Activated CD8-positive, alpha-beta memory T cell treated with anti-CD3 and anti-CD28 coated beads, Interleukin-2, amount 50 U/mL, for 4 hours (primary cell): ENCODE measurements at regions not wholly inside any gene's neighbourhood (a gene's known extent, or its start where the extent isn't known, plus 50 kb on each side); places are given as distances from the start of the nearest gene placed in this dataset.
"Not testable (repeated sequence)": the region's sequence is repeated elsewhere in the genome, so short reads cannot be mapped to it uniquely, and the experiment has no call there.

Experiments
- DNase-seq: peaks from one replicate; pipeline ENCODE4 v3.0.0-alpha.2; 2020

GRCh38 chr17:72372185-72372584 lies 251.4 kb downstream of the SOX9 start:
- DNase-seq = no peak

GRCh38 chr17:72373910-72374741 lies 253.3 kb downstream of the SOX9 start:
- no peak for DNase-seq

GRCh38 chr17:72376526-72377345 lies 255.9 kb downstream of the SOX9 start:
- no peak for DNase-seq

GRCh38 chr17:72378414-72379390 lies 257.9 kb downstream of the SOX9 start:
- DNase-seq = no peak

GRCh38 chr17:72379516-72379915 lies 258.7 kb downstream of the SOX9 start:
- no peak for DNase-seq

GRCh38 chr17:72380120-72380519 lies 259.3 kb downstream of the SOX9 start:
- no peak for DNase-seq

- no peak for DNase-seq
These were observed 259.9 kb downstream of the SOX9 start for GRCh38 chr17:72380737-72381136.

GRCh38 chr17:72381597-72382397 lies 261.0 kb downstream of the SOX9 start:
- DNase-seq = no peak

GRCh38 chr17:72382971-72383722 lies 262.3 kb downstream of the SOX9 start:
- DNase-seq = no peak

- no peak for DNase-seq
These were observed 264.7 kb downstream of the SOX9 start for GRCh38 chr17:72385475-72385874.

- DNase-seq = not testable (repeated sequence)
These were observed 265.4 kb downstream of the SOX9 start for GRCh38 chr17:72386173-72386572.

- no peak for DNase-seq
These were observed 265.9 kb downstream of the SOX9 start for GRCh38 chr17:72386619-72387237.

GRCh38 chr17:72387487-72387886 lies 266.7 kb downstream of the SOX9 start:
- no peak for DNase-seq

GRCh38 chr17:72387969-72388368 lies 267.1 kb downstream of the SOX9 start:
- DNase-seq = no peak

- no peak for DNase-seq
These were observed 268.1 kb downstream of the SOX9 start for GRCh38 chr17:72388765-72389473.

- no peak for DNase-seq
These were observed 270.1 kb downstream of the SOX9 start for GRCh38 chr17:72390675-72391508.

GRCh38 chr17:72392056-72393010 lies 271.5 kb downstream of the SOX9 start:
- DNase-seq = no peak

GRCh38 chr17:72393553-72393952 lies 272.7 kb downstream of the SOX9 start:
- no peak for DNase-seq
